ENCODE measurements at regions not wholly inside any gene's neighbourhood (a gene's known extent, or its start where the extent isn't known, plus 50 kb on each side); places are given as distances from the start of the nearest gene placed in this dataset.
"Not testable (repeated sequence)": the region's sequence is repeated elsewhere in the genome, so short reads cannot be mapped to it uniquely, and the experiment has no call there.

GRCh38 chr2:6198370-6198919, 506.3 kb downstream of the SOX11 start:
- not testable (repeated sequence) for DNase-seq (ENCODE audit: low read depth in 3 of 3)

- DNase-seq (ENCODE audit: low read depth in 3 of 3): no peak
Observed at GRCh38 chr2:6202756-6203155, 510.6 kb downstream of the SOX11 start.

GRCh38 chr2:6203291-6203959, 511.2 kb downstream of the SOX11 start:
- no peak for DNase-seq (ENCODE audit: low read depth in 3 of 3)

GRCh38 chr2:6206882-6207281, 514.7 kb downstream of the SOX11 start:
- no peak for DNase-seq (ENCODE audit: low read depth in 3 of 3)

- no peak for DNase-seq (ENCODE audit: low read depth in 3 of 3)
Observed at GRCh38 chr2:6211236-6211635, 519.1 kb downstream of the SOX11 start.

- DNase-seq (ENCODE audit: low read depth in 3 of 3): no peak
Observed at GRCh38 chr2:6212491-6212890, 520.3 kb downstream of the SOX11 start.

- no peak for DNase-seq (ENCODE audit: low read depth in 3 of 3)
Observed at GRCh38 chr2:6213056-6213780, 521.0 kb downstream of the SOX11 start.

GRCh38 chr2:6214471-6214870, 522.3 kb downstream of the SOX11 start:
- no peak for DNase-seq (ENCODE audit: low read depth in 3 of 3)

GRCh38 chr2:6215053-6215452, 522.9 kb downstream of the SOX11 start:
- DNase-seq (ENCODE audit: low read depth in 3 of 3): no peak

GRCh38 chr2:6216234-6216633, 524.0 kb downstream of the SOX11 start:
- DNase-seq (ENCODE audit: low read depth in 3 of 3): no peak

- DNase-seq (ENCODE audit: low read depth in 3 of 3): no peak
Observed at GRCh38 chr2:6218926-6219325, 526.7 kb downstream of the SOX11 start.

GRCh38 chr2:6219906-6220305, 527.7 kb downstream of the SOX11 start:
- no peak for DNase-seq (ENCODE audit: low read depth in 3 of 3)

- no peak for DNase-seq (ENCODE audit: low read depth in 3 of 3)
Observed at GRCh38 chr2:6222296-6222695, 530.1 kb downstream of the SOX11 start.

- DNase-seq (ENCODE audit: low read depth in 3 of 3): no peak
Observed at GRCh38 chr2:6224267-6224666, 532.1 kb downstream of the SOX11 start.

GRCh38 chr2:6228251-6228650, 536.1 kb downstream of the SOX11 start:
- DNase-seq (ENCODE audit: low read depth in 3 of 3): no peak

- DNase-seq (ENCODE audit: low read depth in 3 of 3): no peak
Observed at GRCh38 chr2:6231166-6231565, 539.0 kb downstream of the SOX11 start.

GRCh38 chr2:6233993-6234392, 541.8 kb downstream of the SOX11 start:
- no peak for DNase-seq (ENCODE audit: low read depth in 3 of 3)

GRCh38 chr2:6234702-6235101, 542.5 kb downstream of the SOX11 start:
- no peak for DNase-seq (ENCODE audit: low read depth in 3 of 3)

GRCh38 chr2:6236317-6236716, 544.1 kb downstream of the SOX11 start:
- no peak for DNase-seq (ENCODE audit: low read depth in 3 of 3)

GRCh38 chr2:6237039-6237660, 545.0 kb downstream of the SOX11 start:
- no peak for DNase-seq (ENCODE audit: low read depth in 3 of 3)

- DNase-seq (ENCODE audit: low read depth in 3 of 3): no peak
Observed at GRCh38 chr2:6249557-6249956, 557.4 kb downstream of the SOX11 start.

GRCh38 chr2:6254441-6254840, 562.3 kb downstream of the SOX11 start:
- DNase-seq (ENCODE audit: low read depth in 3 of 3): no peak

GRCh38 chr2:6264198-6264597, 572.0 kb downstream of the SOX11 start:
- DNase-seq (ENCODE audit: low read depth in 3 of 3): no peak

Measured in stimulated activated CD4-positive, alpha-beta T cell treated with anti-CD3 and anti-CD28 coated beads, TNF-alpha, amount 100 ng/mL, for 48 hours (primary cell).